Lung (tissue), 11 donors: ENCODE measurements at regions not wholly inside any gene's neighbourhood (a gene's known extent, or its start where the extent isn't known, plus 50 kb on each side); places are given as distances from the start of the nearest gene placed in this dataset.

Experiments used
- ATAC-seq: fragments of 200-7000 bp; cut with Tn5 transposase; one replicate; pipeline ENCODE4 v1.9.1; 2020; ENCODE audit warnings: moderate number of reproducible peaks; ENCODE audit not compliant: insufficient read depth, low FRiP score
- DNase-seq, 3 donors: peaks; one replicate each; pipeline ENCODE4 v3.0.0-alpha.2; 2013 to 2017
- H3K27ac ChIP-seq, 2 donors: one replicate each; pipeline ENCODE4 v1.5.1; 2013; ENCODE audit warnings: mild to moderate bottlenecking in 2 of 2, moderate library complexity in 2 of 2, control low read depth in 1 of 2, inconsistent platforms in 1 of 2, low read depth in 1 of 2, low read length in 1 of 2
- H3K27me3 ChIP-seq, 3 donors: one replicate each; pipeline ENCODE4 v1.5.1; 2013; ENCODE audit warnings: low read length in 2 of 3; ENCODE audit not compliant: control insufficient read depth in 3 of 3, insufficient read depth in 3 of 3
- H3K36me3 ChIP-seq, 4 donors: one replicate each; pipeline ENCODE4 v1.5.1; 2013; ENCODE audit warnings: low read length in 4 of 4, mild to moderate bottlenecking in 1 of 4, moderate library complexity in 1 of 4; ENCODE audit not compliant: control insufficient read depth in 4 of 4, insufficient read depth in 4 of 4
- H3K4me1 ChIP-seq, 5 donors: one replicate each; pipeline ENCODE4 v1.5.1; 2013; ENCODE audit warnings: low read length in 5 of 5, mild to moderate bottlenecking in 2 of 5, moderate library complexity in 1 of 5; ENCODE audit not compliant: control insufficient read depth in 5 of 5, insufficient read depth in 5 of 5
- H3K4me3 ChIP-seq: one replicate; pipeline ENCODE4 v1.5.1; 2013; ENCODE audit warnings: mild to moderate bottlenecking, control low read depth, moderate library complexity
- H3K9ac ChIP-seq, 2 donors: one replicate each; pipeline ENCODE4 v1.5.1; 2013; ENCODE audit warnings: low read length in 2 of 2, control low read depth in 1 of 2; ENCODE audit not compliant: insufficient read depth in 1 of 2
- H3K9me3 ChIP-seq, 4 donors: one replicate each; pipeline ENCODE4 v1.5.1; 2013; ENCODE audit warnings: low read length in 3 of 4, mild to moderate bottlenecking in 1 of 4, moderate library complexity in 1 of 4; ENCODE audit not compliant: control insufficient read depth in 4 of 4, insufficient read depth in 3 of 4
- CTCF ChIP-seq: IDR thresholded peaks from 2 replicates; pipeline ENCODE4 v1.5.1; 2012; ENCODE audit warnings: mild to moderate bottlenecking; ENCODE audit errors: control extremely low read depth, extremely low read depth
- WGBS, 2 donors: extraction: QIAGEN DNeasy Blood & Tissue Kit; methylation state at CpG; one replicate each; pipeline ENCODE4 v1.1.7; 2013; 5-methylcytosine and 5-hydroxymethylcytosine counted together
- donor health status: control.
- donor health status: control.
- donor health status: Bipolar disorder and iron deficiency.
- donor health status: healthy.
- donor health status: DM: yes; HTN: yes; CAD: no.

GRCh38 chr19:22530042-22530441 is 104.1 kb upstream of the ZNF492 start:
- no peaks in the 10 kb centered on the region for H3K36me3 ChIP-seq
- no peak overlapping the region for H3K27ac ChIP-seq
- H3K4me3 ChIP-seq, result no peak overlapping the region
- ATAC-seq, result no peak
- peaks cover 0 to 19% (median under 1%) of the 10 kb centered on the region in 4 donors for H3K9me3 ChIP-seq
- no peak for DNase-seq
- WGBS, 2 donors, result 87 to 88% methylated on average over 4 of the region's 4 CpGs
- H3K9ac ChIP-seq, result no peak overlapping the region
- TF ChIP-seq CTCF, result no peak
- H3K27me3 ChIP-seq, result no peaks in the 10 kb centered on the region
- H3K4me1 ChIP-seq, result peaks cover 0 to 2% (median 0%) of the 10 kb centered on the region in 5 donors

- no peaks in the 10 kb centered on the region for H3K36me3 ChIP-seq
- peaks cover 0 to 2% (median 0%) of the 10 kb centered on the region in 5 donors for H3K4me1 ChIP-seq
- WGBS, 2 donors, result 70 to 74% methylated on average over 8 of the region's 8 CpGs
- DNase-seq (peak in 1 of 3 donors; percentile 3), ATAC-seq (no peak)
- no peak overlapping the region for H3K4me3 ChIP-seq
- H3K9me3 ChIP-seq, result peaks cover 0 to 20% (median 3%) of the 10 kb centered on the region in 4 donors
- no peaks in the 10 kb centered on the region for H3K27me3 ChIP-seq
- TF ChIP-seq CTCF, result no peak
- no peak overlapping the region for H3K9ac ChIP-seq
- H3K27ac ChIP-seq, result no peak overlapping the region
Observed at GRCh38 chr19:22528956-22529355, 105.2 kb upstream of the ZNF492 start.

- 54 to 65% methylated on average over 12 of the region's 12 CpGs for WGBS, 2 donors
- peak in 1 of 3 donors; percentile 18 for DNase-seq
- ATAC-seq, result no peak
- no peaks in the 10 kb centered on the region for H3K36me3 ChIP-seq
- H3K9ac ChIP-seq, result no peak overlapping the region
- no peak overlapping the region for H3K27ac ChIP-seq
- H3K9me3 ChIP-seq, result peaks cover 0 to 22% (median 6%) of the 10 kb centered on the region in 4 donors
- no peak overlapping the region for H3K4me3 ChIP-seq
- H3K4me1 ChIP-seq, result peaks cover 0 to 2% (median 0%) of the 10 kb centered on the region in 5 donors
- no peaks in the 10 kb centered on the region for H3K27me3 ChIP-seq
- TF ChIP-seq CTCF, result no peak
Observed at GRCh38 chr19:22527554-22527953, 105.4 kb upstream of the ZNF98 start.

- no peak overlapping the region for H3K4me3 ChIP-seq
- H3K9me3 ChIP-seq, result peaks cover 0 to 19% (median 7%) of the 10 kb centered on the region in 4 donors
- TF ChIP-seq CTCF, result no peak
- H3K27me3 ChIP-seq, result no peaks in the 10 kb centered on the region
- H3K36me3 ChIP-seq, result no peaks in the 10 kb centered on the region
- 42 to 48% methylated on average over 11 of the region's 11 CpGs for WGBS, 2 donors
- no peaks in the 10 kb centered on the region for H3K4me1 ChIP-seq
- H3K27ac ChIP-seq, result no peak overlapping the region
- no peak for ATAC-seq
- H3K9ac ChIP-seq, result no peak overlapping the region
- DNase-seq, result peak in 2 of 3 donors; percentile 29 to 54
Observed at GRCh38 chr19:22526661-22527272, 104.6 kb upstream of the ZNF98 start.
